Activated T-cell treated with anti-CD3 and anti-CD28 coated beads, Interleukin-2, amount 50 U/mL, for 1 hour (primary cell): ENCODE measurements at regions not wholly inside any gene's neighbourhood (a gene's known extent, or its start where the extent isn't known, plus 50 kb on each side); places are given as distances from the start of the nearest gene placed in this dataset.
"Not testable (repeated sequence)": the region's sequence is repeated elsewhere in the genome, so short reads cannot be mapped to it uniquely, and the experiment has no call there.

ENCODE experiments used
- DNase-seq: peaks from one replicate; pipeline ENCODE4 v3.0.0-alpha.2; 2020

DNA sequence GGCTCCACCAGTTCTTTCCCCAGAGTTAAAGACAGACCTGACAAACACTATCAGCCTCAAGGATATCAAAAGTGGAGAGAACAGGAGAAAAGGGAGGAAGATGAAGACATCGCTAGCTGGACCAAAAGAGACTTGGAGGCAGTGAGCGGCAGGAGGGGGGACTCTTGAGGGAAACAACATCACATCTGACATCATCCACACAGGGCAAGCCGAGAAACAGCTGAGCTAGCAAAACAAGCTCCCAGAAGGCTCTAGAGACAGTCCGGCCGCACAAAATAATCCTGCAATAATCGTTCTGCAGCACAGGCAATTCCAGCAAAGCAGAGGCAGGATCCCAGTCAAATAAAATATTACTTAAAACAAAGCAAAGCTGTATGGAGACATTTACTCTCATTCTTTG is 239.8 kb downstream of the EN1 start:
- no peak for DNase-seq

DNA sequence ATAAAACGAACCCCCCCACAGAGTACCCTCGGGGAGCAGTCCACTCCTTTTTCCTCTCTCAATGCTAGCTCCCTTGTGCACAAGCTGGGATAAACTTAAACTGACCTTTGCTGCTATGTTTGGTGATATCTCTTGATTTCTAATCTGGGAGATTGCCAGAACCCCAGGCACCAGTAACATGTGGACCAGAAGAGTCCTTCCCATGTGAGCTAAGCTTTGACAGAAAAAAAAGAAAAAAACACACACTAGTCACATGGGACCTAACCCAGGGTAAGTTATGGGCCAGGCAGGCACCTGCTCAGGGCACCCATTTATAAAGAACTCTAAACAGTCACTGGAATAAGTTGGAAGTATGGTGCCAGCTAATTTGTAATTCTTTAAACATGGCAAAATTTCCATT is 242.6 kb downstream of the EN1 start:
- DNase-seq, result no peak

GRCh38 chr2:118604371-118604770 is 243.1 kb downstream of the EN1 start:
- DNase-seq, result no peak

- no peak for DNase-seq
Measured at GRCh38 chr2:118599141-118599540, 248.3 kb downstream of the EN1 start.

DNA sequence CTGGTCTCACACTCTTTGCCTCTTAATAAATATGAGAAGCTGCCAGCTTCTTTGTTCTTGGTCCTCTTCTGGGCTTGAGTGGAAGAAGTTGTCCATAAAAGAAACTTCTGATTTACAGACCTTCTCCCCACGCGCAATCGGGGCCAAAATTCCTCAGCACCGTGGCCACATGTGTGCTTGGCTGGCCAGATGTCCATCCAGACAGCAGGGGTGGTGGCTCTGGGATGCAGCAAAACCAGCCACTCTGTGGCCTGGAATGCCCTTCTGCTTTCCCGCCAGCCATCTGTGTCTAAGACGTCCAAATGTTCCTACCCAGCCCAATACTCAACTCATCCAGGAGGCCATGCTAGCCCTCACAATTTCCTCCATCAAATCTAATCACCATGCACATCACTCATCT is 250.8 kb downstream of the EN1 start:
- no peak for DNase-seq

- DNase-seq, result no peak
Measured at GRCh38 chr2:118593257-118593656, 254.2 kb downstream of the EN1 start.

GRCh38 chr2:118591223-118591622 is 256.2 kb downstream of the EN1 start:
- no peak for DNase-seq

GRCh38 chr2:118589721-118590120 is 257.7 kb downstream of the EN1 start:
- no peak for DNase-seq

DNA sequence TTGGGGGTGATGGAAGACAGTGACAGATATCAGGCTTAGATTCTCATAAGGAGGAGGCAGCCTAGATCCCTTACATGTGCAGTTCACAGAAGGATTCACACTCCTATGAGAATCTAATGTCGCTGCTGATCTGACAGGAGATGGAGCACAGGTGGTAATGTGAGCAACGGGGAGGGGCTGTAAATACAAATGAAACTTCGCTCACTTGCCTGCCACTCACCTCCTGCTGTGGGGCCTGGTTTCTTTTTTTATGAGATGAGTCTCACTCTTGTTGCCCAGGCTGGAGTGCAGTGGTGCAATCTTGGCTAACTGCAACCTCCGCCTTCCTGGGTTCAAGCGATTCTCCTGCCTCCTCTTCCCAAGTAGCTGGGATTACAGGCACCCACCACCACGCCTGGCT is 258.6 kb downstream of the EN1 start:
- no peak for DNase-seq

DNA sequence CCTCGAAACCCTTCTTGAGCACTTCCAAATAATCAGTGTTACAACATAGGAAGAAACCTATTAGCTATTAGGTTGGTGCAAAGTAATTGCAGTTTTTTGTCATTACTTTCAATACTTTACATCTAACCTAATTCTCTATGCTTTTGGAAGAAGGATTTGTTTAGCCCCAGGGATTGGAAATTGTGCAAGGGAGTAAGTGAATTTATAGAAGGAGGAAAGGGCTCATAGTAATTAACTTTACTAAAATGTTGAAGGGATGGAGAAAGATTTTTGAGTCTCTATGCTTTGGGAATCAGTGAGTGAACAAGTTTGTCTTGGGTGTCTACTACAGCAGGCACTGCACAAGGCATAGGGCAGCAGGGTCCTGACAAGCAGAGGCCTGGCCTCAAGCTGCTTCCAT is 261.1 kb downstream of the EN1 start:
- DNase-seq, result no peak

DNA sequence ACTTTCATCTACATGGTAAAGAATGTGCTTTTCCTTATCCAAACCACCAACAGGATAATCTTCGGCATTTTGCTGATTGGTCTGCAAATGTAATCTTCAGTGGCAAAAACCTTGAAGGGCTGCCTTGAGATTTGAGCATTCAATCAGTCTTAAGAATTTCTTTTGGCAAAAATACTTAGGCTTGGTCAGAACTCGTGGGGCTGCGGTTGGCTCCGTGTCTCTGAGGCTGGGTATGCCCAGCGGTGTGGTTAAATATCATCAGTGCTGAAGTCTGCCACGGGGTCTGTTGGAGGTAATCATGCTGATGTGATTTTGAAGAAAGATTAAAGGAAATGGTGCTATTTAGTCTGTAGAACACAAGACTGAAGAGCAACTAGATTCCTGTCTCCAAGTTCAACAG is 262.6 kb downstream of the EN1 start:
- no peak for DNase-seq

DNA sequence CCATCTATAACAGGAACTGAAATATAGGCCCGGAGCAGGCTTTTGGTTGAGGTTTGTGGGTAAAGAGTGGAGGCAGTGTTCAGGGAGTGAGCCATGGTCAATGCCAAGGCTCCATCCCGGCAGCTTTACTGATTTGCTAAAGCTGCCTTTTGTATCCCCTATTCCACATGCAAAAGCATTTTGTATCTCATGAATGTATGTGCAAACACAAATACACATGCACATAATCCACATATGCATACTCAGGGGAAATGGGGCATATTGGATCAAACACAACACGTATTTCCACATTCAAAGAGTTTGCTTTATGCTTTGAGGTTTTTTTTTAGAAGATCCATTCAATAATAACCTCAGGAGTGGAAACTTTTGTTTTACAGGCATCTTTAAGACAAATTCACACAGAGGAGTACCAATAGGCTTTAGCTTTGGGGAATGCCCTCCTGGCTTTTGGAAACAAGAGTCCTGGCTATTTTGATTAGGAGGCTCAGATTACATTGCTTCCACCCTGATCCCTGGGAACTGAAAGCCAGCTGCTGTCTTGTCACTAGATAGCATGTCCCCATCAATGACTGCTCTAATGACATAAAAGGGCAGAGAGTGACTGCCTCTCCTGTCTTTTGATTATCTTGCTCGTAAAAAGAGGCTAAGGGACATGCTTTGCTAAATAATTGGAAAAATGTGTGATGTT is 263.2 kb downstream of the EN1 start:
- DNase-seq, result no peak

- DNase-seq, result no peak
Measured at GRCh38 chr2:118582058-118582457, 265.4 kb downstream of the EN1 start.

DNA sequence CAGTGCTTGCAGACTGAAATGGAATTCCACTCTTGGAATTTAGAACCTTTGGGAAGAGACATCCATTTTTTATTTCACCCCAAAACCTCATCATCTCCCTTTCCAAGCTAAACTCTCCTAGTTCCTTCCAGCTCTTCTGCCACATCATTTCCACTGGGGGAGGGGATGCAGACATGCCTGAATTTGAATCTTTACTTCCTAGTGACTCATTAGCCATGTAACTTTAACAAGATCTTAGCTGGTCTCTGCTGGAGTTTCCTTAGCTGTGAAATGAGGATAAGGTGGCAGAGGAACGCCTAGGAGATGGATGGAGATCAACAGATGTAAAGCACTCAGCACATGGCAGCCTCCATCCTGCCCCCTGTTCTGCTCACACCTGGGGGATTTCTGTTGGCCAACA is 266.8 kb downstream of the EN1 start:
- no peak for DNase-seq

- DNase-seq, result no peak
Measured at GRCh38 chr2:118580107-118580506, 267.3 kb downstream of the EN1 start.

- DNase-seq, result no peak
Measured at GRCh38 chr2:118577202-118577601, 270.2 kb downstream of the EN1 start.

- no peak for DNase-seq
Measured at GRCh38 chr2:118576109-118576855, 271.2 kb downstream of the EN1 start.

DNA sequence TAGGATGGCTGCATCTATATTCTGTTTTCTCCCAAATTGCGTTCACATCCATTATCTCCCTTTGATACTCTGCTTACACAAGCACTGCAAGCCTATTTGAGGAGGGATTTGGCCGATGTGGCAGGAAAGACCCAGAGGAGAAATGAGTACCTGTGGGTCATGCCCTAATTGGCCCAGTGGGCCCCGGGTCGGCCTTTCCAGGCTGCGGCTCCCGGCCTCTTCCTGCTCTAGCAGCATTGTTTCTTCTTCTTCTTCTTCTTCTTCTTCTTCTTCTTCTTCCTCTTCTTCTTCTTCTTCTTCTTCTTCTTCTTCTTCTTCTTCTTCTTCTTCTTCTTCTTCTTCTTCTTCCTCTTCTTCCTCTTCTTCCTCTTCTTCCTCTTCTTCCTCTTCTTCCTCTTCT is 275.1 kb downstream of the EN1 start:
- DNase-seq, result not testable (repeated sequence)

- no peak for DNase-seq
Measured at GRCh38 chr2:118569876-118570535, 277.4 kb downstream of the EN1 start.

- no peak for DNase-seq
Measured at GRCh38 chr2:118568700-118569099, 278.7 kb downstream of the EN1 start.

- no peak for DNase-seq
Measured at GRCh38 chr2:118565786-118566540, 281.5 kb downstream of the EN1 start.

GRCh38 chr2:118565301-118565700 is 282.1 kb downstream of the EN1 start:
- no peak for DNase-seq

- DNase-seq, result no peak
Measured at GRCh38 chr2:118562144-118562543, 285.3 kb downstream of the EN1 start.
